DMS 273 (cell line): ENCODE measurements at regions not wholly inside any gene's neighbourhood (a gene's known extent, or its start where the extent isn't known, plus 50 kb on each side); places are given as distances from the start of the nearest gene placed in this dataset.
"Not testable (repeated sequence)": the region's sequence is repeated elsewhere in the genome, so short reads cannot be mapped to it uniquely, and the experiment has no call there.

Source experiments
- DNase-seq: peaks from one replicate; lab custom pipeline; 2025; ENCODE audit not compliant: unreplicated experiment; lab: John Stamatoyannopoulos, UW

DNA sequence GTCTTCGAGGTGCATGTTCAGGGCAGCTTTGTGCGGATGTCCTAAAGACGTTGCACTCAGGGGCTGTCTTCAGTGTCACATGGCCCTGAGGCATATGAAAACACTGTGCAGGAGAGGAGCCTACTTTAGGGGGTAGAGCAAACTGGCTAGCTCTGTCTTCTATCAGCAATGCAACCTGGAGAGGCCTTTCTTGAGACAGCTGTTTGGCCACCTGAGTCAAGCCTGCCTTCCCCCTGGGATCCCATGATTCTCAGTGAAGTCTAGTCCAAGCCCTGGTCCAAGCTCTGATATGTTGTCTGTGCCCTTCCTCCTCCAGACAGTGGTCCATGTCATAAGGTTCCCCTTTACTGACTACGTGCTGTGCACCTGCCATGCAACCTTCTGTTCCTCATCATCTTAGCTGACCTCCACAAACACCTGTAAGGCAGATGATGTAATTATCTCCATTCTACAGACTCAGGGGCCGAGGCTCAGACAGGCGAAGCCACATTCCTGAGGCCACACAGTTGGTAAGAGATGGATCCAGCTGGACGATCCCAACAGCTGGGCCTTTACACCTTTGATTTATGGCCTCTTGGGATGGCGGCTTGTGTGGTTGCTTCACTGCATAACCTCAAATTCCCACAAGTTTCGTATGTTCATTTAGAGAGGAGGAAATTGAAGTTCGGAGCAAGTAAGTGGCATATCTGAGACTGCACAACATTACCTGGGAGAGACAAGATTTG is 109.9 kb downstream of the COPS8 start:
- no peak for DNase-seq

DNA sequence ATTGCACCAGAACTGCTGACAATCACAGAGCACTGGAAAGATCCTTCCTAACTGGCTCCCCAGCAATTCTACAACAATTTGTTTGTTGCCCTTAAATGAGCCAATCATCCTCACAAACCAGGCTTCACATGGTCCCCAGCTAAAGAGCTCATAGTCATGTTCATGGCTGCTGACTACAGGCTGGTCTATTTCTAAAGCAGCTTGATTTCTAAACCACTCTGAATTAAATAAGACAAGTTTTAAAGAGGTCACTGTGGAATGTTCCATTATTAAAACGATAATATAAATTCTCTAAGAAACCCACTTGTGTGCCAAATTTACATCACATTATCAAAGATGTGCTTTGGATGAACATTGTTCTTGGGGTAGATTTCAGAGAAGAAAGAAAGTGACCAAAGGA is 110.7 kb downstream of the COPS8 start:
- DNase-seq, result no peak

DNA sequence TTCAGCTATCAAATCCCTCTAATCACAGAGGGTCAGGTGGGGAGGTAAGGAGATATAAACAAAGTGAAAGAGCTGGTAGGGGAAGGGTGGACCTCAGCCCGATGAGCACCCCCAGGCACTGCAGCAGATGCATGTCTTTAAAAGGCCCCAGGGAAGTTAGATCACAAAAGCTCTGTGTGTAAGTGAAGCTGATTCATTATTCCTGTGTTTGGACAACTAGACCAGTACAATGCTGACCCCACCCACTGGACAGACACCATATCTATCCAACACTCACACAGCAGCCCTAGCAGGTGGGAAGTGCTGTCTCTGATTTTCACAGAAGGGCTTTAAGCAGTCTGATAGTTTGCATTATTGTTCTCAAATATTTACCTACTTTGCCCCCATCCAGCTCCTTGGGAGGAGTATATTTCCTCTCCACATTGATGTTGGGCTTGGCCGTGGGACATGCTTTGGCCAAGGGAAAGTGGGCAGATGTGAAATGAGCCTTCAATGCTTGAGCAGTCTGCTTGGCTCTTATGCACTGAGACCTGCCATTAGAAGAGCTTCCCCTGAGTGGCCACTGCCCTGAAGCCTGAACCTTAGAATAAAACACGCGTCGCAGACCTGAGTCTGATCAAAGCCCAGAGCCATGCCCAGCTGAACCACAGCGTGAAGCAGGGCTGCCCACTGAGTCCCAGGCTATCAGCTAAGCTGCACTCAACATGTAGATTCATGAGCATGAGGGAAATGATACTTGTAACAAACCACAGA is 111.4 kb downstream of the COPS8 start:
- no peak for DNase-seq

DNA sequence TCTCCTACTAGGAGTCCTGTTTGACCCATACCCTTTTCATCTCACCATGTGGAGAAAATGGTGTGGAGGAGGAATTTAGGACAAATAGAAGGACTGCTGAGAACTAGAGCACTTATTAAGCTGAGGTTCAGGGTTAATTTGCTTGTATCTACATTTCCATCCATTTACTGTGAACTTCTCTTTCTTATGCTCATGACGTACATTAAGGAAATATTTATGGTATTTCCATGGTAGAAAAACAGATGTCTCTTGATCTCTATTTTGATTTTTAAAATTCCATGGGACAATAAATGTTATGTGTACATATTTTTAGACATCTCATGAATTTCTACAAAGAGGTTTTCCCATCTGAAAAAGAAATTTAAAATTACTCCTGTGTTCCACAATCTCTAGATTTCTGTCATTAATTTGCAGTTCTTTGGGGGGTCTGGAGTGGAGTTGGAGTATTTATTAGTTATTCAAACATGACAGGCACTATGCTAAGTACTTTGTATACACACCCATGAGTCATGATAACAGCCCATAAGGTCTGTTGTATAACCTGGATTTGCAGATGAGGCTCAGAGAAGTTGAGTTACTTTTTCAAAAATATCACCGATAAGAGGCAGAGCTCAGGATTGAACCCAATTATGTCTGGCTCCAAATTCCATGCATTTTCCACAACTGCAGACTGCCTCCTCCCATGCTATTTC is 112.6 kb downstream of the COPS8 start:
- DNase-seq, result no peak

DNA sequence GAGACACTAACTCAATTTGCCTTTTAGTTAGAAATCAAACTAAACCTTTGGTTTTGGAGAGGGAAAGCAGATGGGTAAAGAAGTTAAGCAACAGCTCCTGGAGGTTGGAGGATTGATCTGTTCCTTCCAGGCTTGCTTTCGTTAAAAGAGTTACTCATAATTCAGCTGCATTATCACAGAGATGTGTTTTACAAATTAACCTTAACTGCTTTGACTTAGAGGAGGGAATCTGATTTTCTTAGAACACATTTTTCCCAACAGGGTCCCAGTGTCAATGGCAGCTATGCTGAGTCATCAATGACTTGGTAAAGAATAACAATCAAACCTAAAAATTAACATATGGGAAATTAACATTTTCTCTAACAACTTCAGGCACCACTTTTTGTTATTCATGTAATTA is 113.4 kb downstream of the COPS8 start:
- no peak for DNase-seq

DNA sequence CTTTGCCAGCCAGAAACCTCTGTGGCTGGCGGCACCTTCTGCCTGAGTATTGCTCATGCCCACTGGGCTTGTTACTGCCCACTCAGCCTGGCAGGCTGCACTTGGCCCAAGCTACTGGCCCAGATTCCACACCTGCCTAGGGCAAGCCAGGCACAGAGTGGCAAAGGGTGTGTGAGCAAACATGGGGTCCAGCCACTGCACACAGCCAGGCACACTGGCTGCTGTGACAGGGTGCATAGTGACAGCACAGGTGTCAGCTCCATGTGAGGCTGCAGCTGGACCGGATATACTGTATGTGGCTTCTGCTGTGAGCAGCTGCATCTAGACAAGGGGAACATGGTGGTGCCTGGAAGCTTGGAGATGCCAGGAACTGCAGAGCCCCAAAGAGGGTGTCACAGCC is 113.9 kb downstream of the COPS8 start:
- DNase-seq, result no peak

DNA sequence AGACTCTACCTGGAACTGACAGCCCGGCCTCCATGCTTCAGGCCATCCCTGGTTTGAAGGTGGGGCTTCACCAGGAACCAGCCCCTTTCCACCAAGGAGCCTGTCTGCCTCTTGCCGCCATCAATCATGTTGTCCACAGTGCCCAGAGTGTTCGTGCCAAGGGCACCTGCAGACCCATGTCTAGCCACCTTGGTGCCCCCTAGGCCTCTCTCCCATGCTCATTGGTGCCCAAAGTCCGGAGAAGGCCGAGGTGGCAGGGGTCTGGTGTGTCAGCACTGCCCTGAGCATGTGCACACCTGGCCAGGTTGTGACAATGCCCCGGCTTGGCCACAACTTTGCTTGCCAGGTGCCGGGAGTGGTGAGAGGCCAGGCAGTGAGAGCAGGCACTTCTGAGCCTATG is 114.8 kb downstream of the COPS8 start:
- no peak for DNase-seq

DNA sequence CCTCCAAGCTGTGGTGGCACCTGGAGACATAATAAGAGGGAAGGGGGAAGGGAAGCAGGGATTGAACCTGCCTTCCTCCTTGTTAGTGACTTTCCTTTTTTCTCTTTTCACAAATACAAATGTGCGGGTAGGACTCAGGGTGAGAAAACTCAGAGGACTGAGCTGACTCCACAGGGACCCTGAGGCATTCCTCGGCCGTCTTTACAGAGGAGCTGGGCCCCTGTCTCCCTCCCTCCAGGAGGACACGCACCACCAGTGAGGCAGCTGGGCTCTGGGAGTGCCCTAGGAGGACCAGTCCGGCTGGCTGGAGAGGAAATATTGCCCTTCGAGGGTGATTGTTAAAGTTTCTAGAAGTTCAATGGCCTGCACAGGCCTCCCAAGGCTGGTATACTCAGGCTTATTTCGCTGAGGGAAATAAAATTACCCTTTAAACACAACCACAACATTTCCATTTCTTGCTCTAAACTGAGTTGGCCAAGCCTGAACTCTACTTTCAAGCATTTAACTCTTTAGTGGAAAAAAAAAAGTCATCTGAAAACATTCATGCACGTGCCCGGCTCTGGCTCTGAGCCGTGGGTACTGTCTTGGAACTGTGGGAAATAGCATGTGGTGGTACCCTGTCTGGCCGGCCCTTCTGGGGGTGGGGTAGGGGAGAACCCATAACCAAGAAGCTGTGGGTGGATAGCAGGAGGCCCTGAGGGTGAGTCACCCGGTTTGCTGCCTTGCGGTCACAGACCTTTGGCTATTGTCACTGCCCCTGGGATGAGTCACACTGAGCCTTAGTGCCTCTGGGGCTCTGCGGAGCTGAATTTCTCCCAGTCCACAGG is 116.0 kb downstream of the COPS8 start:
- no peak for DNase-seq

DNA sequence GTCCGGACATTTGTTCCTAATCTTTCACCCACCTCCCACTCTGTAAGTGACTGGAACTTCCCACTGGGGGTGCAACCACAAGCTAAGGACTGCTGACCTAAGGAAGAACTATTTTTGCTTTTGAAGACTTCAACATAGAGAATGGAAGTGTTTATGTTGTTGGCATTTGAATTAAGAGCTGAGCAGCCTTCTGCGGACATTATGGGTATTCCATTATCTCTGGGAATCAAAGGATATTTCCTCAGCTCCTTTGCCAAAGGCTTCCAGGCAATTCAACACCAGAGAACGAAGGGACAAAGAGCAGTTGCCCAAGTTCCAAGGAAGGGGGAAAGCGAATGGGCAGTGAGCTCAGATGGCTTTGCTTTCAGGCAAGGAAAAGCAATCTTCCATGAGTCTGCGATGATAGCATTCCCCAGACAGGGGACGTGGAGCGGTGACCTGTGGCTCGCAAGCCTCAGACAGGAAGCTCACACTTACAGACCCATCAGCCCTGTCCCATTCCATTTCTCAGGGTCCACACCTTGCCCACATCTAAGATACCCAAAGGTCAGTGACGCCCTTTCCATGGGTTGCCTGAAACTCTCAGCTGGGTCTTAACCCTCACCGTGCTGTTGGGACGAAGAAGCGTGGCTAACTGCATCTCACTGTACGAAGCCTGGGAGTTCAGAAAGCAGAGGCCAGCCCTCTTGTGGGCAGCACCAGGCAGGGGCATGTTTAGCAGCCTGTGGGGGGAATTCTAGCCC is 116.8 kb downstream of the COPS8 start:
- no peak for DNase-seq

DNA sequence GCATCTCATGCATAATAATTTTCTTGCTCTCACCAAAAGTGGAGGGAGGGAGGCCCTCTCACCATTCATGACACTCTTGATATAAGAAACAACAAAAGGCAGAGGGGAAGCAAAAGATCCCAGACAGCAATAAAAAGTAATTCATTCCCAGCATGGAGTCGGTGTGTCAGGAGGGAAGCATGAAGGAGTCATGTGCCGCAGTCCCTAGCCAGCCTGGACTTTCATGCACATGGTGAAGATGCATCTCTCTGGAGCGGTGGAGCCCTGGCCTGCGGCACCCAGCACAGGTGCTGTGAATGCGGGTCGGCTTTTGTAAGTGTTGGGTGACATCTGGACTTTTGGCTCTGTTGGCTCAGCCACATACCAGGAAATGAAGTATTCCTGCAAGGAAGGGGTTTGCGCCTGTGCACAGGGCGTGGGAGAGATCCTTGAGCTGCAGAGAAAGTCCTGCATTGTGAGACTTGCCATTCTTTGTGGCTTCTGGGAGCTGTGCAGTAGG is 119.4 kb downstream of the COPS8 start:
- no peak for DNase-seq

DNA sequence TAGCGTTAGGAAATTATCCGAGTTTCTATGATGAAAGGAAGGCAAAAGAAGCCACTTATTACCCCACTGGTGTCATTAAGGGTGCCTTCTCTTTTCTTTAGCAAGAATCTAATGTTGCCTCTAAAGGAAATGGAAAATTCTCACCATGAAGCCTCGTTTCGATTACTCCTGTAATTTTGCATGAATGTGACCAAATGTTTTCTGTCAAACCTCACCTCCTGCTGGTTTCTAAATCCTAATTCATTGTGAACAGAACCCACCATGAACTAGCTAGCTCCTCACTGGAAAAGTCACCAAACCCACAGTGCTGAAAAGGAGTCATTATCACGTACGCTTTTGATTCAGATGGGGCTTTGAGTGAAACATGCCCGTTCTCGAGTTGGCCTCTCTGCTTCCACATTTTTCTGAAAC is 119.9 kb downstream of the COPS8 start:
- DNase-seq, result no peak

DNA sequence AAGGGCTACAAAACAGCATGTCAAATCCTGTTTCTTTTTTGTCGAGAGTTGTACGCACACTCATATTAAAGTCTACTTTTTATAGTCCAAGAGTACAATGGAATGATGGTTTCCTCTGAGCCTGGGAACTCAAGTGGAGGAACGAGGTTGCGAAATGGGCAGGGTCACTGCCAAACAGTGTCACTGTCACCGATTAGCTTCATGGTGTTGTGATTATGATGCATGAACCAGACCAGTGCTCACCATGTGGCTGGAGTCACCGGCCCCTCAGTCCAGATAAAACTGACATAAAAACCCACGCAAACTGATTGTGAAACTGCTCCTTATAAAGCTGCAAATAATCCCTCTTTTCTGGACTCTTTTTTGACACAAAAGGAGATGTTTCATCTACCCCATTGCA is 122.0 kb downstream of the COPS8 start:
- DNase-seq, result no peak

DNA sequence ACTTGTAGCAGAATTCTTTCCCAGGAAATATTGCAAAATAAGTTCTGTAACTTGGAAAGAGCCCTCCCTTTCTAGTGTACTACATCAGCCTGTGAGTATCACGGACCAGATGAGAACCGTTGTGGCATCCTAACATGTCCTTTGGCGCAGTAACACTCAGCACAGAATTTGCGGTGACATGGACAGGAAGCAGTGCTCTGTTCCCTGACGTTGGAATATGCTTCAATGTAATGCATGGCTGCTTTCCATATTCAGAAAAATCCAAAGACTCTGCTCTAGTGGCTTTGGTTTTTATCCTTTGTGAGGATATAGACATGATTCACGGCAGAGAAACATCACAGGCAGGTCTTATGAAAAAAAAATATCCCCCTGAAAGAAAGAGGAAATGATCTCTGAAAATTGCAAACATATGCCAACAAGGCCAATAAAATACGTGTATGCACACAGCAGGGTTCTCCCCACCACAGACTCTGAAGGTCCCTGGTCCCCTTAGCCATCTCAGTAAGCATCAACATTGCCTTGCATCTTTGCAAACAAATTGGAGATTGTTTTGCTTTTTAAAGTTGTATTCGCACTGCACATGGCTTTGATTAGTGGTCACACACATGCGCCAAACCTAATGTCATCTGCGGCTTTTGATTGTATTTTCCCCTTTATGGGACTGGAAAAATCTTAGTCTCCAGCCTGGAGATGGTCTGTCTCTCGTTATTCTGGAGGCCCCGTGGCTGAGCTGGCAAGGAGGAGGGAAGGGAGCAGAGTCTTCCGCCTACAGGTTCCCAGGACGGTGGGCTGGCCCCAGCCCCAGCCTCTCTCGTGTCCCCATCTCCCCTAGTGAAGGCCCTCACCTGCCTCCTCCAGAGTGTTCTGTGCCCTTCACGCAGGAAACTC is 122.9 kb downstream of the COPS8 start:
- DNase-seq, result no peak

DNA sequence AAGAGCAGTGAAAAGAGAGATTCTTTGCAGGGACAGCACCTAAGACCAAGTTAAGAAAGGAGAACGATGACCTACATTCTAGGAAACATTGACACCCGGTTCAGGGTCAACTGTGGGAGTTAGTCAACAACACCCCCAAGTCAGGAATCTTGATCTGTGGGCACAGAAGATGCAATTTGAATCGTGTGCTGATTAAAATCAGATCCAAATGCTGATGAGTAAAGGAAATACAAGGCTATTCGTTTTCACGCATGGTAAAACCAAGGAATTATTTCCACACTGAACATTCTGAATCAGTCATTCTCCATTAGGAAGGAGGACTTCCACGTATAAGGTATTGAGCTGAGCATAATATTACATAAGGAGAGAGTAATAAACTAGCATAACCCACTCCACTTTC is 124.2 kb downstream of the COPS8 start:
- no peak for DNase-seq

DNA sequence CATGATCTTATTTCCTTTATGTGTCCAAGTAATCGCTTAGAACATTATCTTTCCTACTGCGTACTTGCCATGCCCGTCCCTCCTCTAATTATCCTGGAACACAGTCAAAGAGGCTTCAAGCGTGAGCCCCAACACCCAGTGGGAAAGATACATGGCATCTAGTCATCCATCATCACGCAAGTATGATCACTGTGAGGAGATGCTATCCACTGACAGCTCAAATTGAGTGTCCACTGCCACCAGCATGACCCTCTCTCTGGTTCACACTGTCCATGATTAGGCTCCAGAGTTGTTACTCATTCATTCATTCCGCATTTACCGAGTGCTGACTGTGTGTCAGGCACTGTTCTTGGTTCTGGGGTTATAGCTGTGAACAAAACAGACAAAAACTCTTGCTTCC is 124.6 kb downstream of the COPS8 start:
- DNase-seq, result no peak

DNA sequence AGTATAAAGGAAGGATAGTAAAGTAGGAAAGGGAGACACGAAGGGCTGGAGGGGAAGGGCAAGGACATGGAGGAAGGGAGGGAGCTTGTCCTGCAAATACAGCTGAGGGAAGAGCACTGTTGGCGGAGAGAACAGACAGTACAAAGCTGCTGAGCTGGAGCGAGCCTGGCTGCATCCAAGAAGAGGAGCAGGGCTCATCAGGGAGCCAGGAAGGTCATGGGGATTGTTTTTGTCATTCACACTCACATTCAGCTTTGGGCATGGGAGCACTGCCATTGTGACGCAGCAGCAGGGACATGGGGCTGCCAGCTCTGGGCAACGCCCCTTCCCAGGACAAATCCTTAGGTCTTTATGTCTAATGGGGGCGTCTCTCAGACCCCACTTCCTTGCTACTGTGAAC is 125.1 kb downstream of the COPS8 start:
- DNase-seq, result no peak

DNA sequence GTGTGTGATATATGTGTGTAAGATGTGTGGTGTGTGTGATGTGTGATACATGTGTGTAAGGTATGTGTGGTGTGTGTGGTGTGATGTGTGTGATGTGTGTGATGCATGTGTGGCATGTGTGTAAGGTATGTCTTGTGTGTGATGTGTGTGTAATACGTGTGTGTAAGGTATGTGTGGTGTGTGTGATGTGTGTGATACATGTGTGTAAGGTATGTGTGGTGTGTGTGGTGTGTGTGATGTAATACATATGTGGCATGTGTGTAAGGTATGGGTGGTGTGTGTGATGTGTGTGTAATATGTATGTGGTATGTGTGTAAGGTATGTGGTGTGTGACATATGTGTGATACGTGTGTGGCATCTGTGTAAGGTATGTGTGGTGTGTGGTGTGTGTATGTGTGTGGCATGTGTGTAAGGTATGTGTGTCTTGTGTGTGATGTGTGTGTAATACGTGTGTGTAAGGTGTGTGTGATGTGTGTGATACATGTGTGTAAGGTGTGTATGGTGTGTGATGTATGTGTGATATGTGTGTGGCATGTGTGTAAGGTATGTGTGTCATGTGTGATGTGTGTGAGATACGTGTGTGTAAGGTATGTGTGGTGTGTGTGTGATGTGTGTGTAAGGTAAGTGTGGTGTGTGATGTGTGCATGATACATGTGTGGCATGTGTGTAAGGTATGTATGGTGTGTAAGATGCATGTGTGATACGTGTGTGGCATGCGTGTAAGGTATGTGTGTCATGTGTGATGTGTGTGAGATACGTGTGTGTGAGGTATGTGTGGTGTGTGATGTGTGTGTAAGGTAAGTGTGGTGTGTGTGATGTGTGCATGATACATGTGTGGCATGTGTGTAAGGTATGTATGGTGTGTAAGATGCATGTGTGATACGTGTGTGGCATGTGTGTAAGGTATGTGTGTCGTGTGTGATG is 126.9 kb downstream of the COPS8 start:
- DNase-seq, result not testable (repeated sequence)

DNA sequence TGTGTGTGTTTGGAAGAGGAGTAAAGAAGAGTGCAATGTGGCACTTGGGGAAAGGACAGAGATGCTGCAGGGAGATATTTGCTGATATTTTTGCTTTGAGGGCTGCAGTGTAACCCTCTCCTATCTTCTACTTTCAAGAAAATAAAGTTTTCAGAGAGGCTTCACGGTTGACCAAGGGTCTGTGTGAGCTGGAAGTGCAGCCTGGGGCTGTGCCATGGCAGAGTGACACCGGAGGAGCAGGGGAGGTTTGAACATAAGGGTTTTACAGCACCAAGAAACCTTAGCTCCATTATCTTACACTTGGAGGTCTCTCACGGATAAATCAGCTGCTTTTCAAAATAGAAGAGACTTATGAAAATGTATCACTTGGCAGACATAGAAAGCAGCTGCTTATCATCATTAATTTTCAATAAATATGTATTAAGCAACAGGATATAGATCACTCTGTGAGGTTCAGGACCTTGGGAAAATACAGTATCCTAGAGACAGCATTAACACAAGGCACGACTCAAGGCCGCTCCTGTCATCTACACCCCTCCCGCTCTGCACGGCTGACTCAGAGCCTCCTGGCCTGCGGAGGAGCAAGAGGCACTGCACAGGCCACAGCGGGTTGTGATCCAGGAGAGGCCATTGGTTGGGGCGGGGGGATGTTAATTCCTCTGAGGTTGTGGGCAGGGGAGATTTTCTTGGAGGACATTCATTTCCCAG is 127.8 kb downstream of the COPS8 start:
- DNase-seq, result no peak
